ENCODE measurements at regions not wholly inside any gene's neighbourhood (a gene's known extent, or its start where the extent isn't known, plus 50 kb on each side); places are given as distances from the start of the nearest gene placed in this dataset.

- Mint-ChIP-seq H3K4me3 (peak overlapping the region; percentile 83), H3K4me1 (ENCODE audit: low read depth in 2 of 2) (peaks cover 46 to 55% of the 10 kb centered on the region in 2 donors), H3K27me3 (no peaks in the 10 kb centered on the region), H3K27ac (peak overlapping the region; percentile 98 to 99), H3K9me3 (peaks cover 4% of the 10 kb centered on the region), H3K36me3 (no peaks in the 10 kb centered on the region)
- DNase-seq (ENCODE audit: low spot score) (no peak), ATAC-seq (no peak)
Measured at GRCh38 chr12:14257303-14257733, 108.2 kb upstream of the ATF7IP start.

GRCh38 chr12:14257734-14258574, 107.5 kb upstream of the ATF7IP start:
- no peaks in the 10 kb centered on the region for H3K36me3 Mint-ChIP-seq
- peaks cover 46 to 55% of the 10 kb centered on the region in 2 donors for H3K4me1 Mint-ChIP-seq (ENCODE audit: low read depth in 2 of 2)
- ATAC-seq (peak; percentile 85 to 91), DNase-seq (ENCODE audit: low spot score) (peak; percentile 90)
- peak overlapping the region; percentile 98 to 99 for H3K27ac Mint-ChIP-seq
- no peaks in the 10 kb centered on the region for H3K27me3 Mint-ChIP-seq
- H3K4me3 Mint-ChIP-seq: peak overlapping the region; percentile 83
- H3K9me3 Mint-ChIP-seq: peaks cover 4% of the 10 kb centered on the region

- Mint-ChIP-seq H3K4me3 (peak overlapping the region; percentile 83), H3K36me3 (no peaks in the 10 kb centered on the region), H3K27ac (peak overlapping the region; percentile 98 to 99), H3K4me1 (ENCODE audit: low read depth in 2 of 2) (peaks cover 46 to 55% of the 10 kb centered on the region in 2 donors), H3K27me3 (no peaks in the 10 kb centered on the region), H3K9me3 (peaks cover 4% of the 10 kb centered on the region)
- ATAC-seq (no peak), DNase-seq (ENCODE audit: low spot score) (no peak)
Measured at GRCh38 chr12:14258575-14258940, 106.9 kb upstream of the ATF7IP start.

- Mint-ChIP-seq H3K27me3 (no peaks in the 10 kb centered on the region), H3K9me3 (peaks cover 4% of the 10 kb centered on the region), H3K4me3 (no peak overlapping the region), H3K27ac (peak overlapping the region; percentile 98 to 99), H3K36me3 (no peaks in the 10 kb centered on the region), H3K4me1 (ENCODE audit: low read depth in 2 of 2) (peaks cover 46 to 55% of the 10 kb centered on the region in 2 donors)
- no peak for ATAC-seq
- no peak for DNase-seq (ENCODE audit: low spot score)
Measured at GRCh38 chr12:14259481-14260010, 105.9 kb upstream of the ATF7IP start.

- H3K36me3 Mint-ChIP-seq: no peaks in the 10 kb centered on the region
- H3K27ac Mint-ChIP-seq: peak overlapping the region; percentile 60 to 79
- no peak for DNase-seq (ENCODE audit: low spot score)
- H3K4me1 Mint-ChIP-seq (ENCODE audit: low read depth in 2 of 2): peaks cover 39 to 47% of the 10 kb centered on the region in 2 donors
- ATAC-seq: no peak
- peak overlapping the region; percentile 49 for H3K4me3 Mint-ChIP-seq
- H3K27me3 Mint-ChIP-seq: no peaks in the 10 kb centered on the region
- H3K9me3 Mint-ChIP-seq: peaks cover 4% of the 10 kb centered on the region
Measured at GRCh38 chr12:14260011-14260993, 105.2 kb upstream of the ATF7IP start.

GRCh38 chr12:14261096-14261495, 104.4 kb upstream of the ATF7IP start:
- Mint-ChIP-seq H3K9me3 (peaks cover 2% of the 10 kb centered on the region), H3K4me3 (no peak overlapping the region), H3K4me1 (ENCODE audit: low read depth in 2 of 2) (peaks cover 31 to 39% of the 10 kb centered on the region in 2 donors), H3K27me3 (no peaks in the 10 kb centered on the region), H3K27ac (peak overlapping the region in 1 of 2 donors; percentile 79), H3K36me3 (no peaks in the 10 kb centered on the region)
- no peak for ATAC-seq
- DNase-seq (ENCODE audit: low spot score): no peak

- ATAC-seq (no peak), DNase-seq (ENCODE audit: low spot score) (no peak)
- no peak overlapping the region for H3K4me3 Mint-ChIP-seq
- peaks cover 23 to 32% of the 10 kb centered on the region in 2 donors for H3K4me1 Mint-ChIP-seq (ENCODE audit: low read depth in 2 of 2)
- H3K27ac Mint-ChIP-seq: peak overlapping the region in 1 of 2 donors; percentile 79
- no peaks in the 10 kb centered on the region for H3K9me3 Mint-ChIP-seq
- H3K27me3 Mint-ChIP-seq: no peaks in the 10 kb centered on the region
- no peaks in the 10 kb centered on the region for H3K36me3 Mint-ChIP-seq
Measured at GRCh38 chr12:14261861-14262260, 103.6 kb upstream of the ATF7IP start.

- ATAC-seq (no peak), DNase-seq (ENCODE audit: low spot score) (no peak)
- H3K4me1 Mint-ChIP-seq (ENCODE audit: low read depth in 2 of 2): peaks cover 20 to 28% of the 10 kb centered on the region in 2 donors
- no peaks in the 10 kb centered on the region for H3K9me3 Mint-ChIP-seq
- H3K4me3 Mint-ChIP-seq: no peak overlapping the region
- H3K27me3 Mint-ChIP-seq: no peaks in the 10 kb centered on the region
- H3K27ac Mint-ChIP-seq: peak overlapping the region in 1 of 2 donors; percentile 79
- H3K36me3 Mint-ChIP-seq: no peaks in the 10 kb centered on the region
Measured at GRCh38 chr12:14262771-14263511, 102.5 kb upstream of the ATF7IP start.

- no peaks in the 10 kb centered on the region for H3K27me3 Mint-ChIP-seq
- no peak for DNase-seq (ENCODE audit: low spot score)
- H3K9me3 Mint-ChIP-seq: no peaks in the 10 kb centered on the region
Measured at GRCh38 chr12:14263742-14264141, 101.7 kb upstream of the ATF7IP start.

GRCh38 chr12:14264316-14264715, 101.2 kb upstream of the ATF7IP start:
- Mint-ChIP-seq H3K36me3 (peaks cover 3% of the 10 kb centered on the region), H3K4me1 (ENCODE audit: low read depth in 2 of 2) (peaks cover 9 to 26% of the 10 kb centered on the region in 2 donors), H3K27ac (peak overlapping the region in 1 of 2 donors; percentile 25), H3K4me3 (no peak overlapping the region), H3K9me3 (peaks cover 1% of the 10 kb centered on the region), H3K27me3 (no peaks in the 10 kb centered on the region)
- DNase-seq (ENCODE audit: low spot score) (no peak), ATAC-seq (no peak)

More at GRCh38 chr12:14263742-14264141, 101.7 kb upstream of the ATF7IP start:
- no peak for ATAC-seq
- Mint-ChIP-seq H3K36me3 (no peaks in the 10 kb centered on the region), H3K4me1 (ENCODE audit: low read depth in 2 of 2) (peaks cover 13 to 26% of the 10 kb centered on the region in 2 donors), H3K27ac (peak overlapping the region in 1 of 2 donors; percentile 79), H3K4me3 (no peak overlapping the region)

GRCh38 chr12:14264778-14265177, 100.7 kb upstream of the ATF7IP start:
- Mint-ChIP-seq H3K27ac (peak overlapping the region in 1 of 2 donors; percentile 25), H3K4me1 (ENCODE audit: low read depth in 2 of 2) (peaks cover 9 to 27% of the 10 kb centered on the region in 2 donors), H3K9me3 (peaks cover 3% of the 10 kb centered on the region), H3K27me3 (no peaks in the 10 kb centered on the region), H3K36me3 (peaks cover 6% of the 10 kb centered on the region), H3K4me3 (no peak overlapping the region)
- DNase-seq (ENCODE audit: low spot score) (no peak), ATAC-seq (no peak)

GRCh38 chr12:14268120-14268515, 97.4 kb upstream of the ATF7IP start:
- no peak overlapping the region for H3K4me3 Mint-ChIP-seq
- peaks cover 10% of the 10 kb centered on the region for H3K9me3 Mint-ChIP-seq
- no peak for DNase-seq (ENCODE audit: low spot score)

GRCh38 chr12:14270392-14270791, 95.1 kb upstream of the ATF7IP start:
- no peak for ATAC-seq
- Mint-ChIP-seq H3K9me3 (peaks cover 13% of the 10 kb centered on the region), H3K27me3 (no peaks in the 10 kb centered on the region), H3K4me1 (ENCODE audit: low read depth in 2 of 2) (peaks cover 24 to 41% of the 10 kb centered on the region in 2 donors), H3K4me3 (no peak overlapping the region), H3K36me3 (peaks cover 14% of the 10 kb centered on the region), H3K27ac (no peak overlapping the region)
- no peak for DNase-seq (ENCODE audit: low spot score)

More at GRCh38 chr12:14268120-14268515, 97.4 kb upstream of the ATF7IP start:
- Mint-ChIP-seq H3K36me3 (peaks cover 14% of the 10 kb centered on the region), H3K4me1 (ENCODE audit: low read depth in 2 of 2) (peaks cover 13 to 30% of the 10 kb centered on the region in 2 donors), H3K27me3 (no peaks in the 10 kb centered on the region), H3K27ac (peak overlapping the region in 1 of 2 donors; percentile 79)
- ATAC-seq: no peak
